GM12878 (cell line): ENCODE measurements at regions not wholly inside any gene's neighbourhood (a gene's known extent, or its start where the extent isn't known, plus 50 kb on each side); places are given as distances from the start of the nearest gene placed in this dataset.

Experiments
- ATAC-seq: fragments of 200-7000 bp; cut with Tn5 transposase; 3 replicates; pipeline ENCODE4 v1.9.1; 2020; ENCODE audit warnings: mild to moderate bottlenecking, moderate library complexity
- BruUV-seq: library from RNA; stranded (reverse); fragments of 400-500 nt; replicated peaks from 2 replicates; lab custom pipeline; 2021; lab: Mats Ljungman, UMichigan
- CTCF ChIA-PET: fragments of 300-600 bp; sonication (Branson Sonifier 250); formaldehyde crosslinking; extraction: SDS; loops from one replicate; lab custom pipeline; 2021; ENCODE audit warnings: inconsistent platforms; lab: Yijun Ruan, JAX
- POLR2A ChIA-PET: fragments of 350-600 bp; formaldehyde crosslinking; extraction: SDS; loops from one replicate; lab custom pipeline; 2021; ENCODE audit warnings: inconsistent platforms; lab: Charles Lee
- RAD21 ChIA-PET: fragments of 300-600 bp; sonication (Branson Sonifier 250); formaldehyde crosslinking; loops from one replicate; lab custom pipeline; 2023; ENCODE audit warnings: antibody characterized with exemption; ENCODE audit not compliant: unreplicated experiment; lab: Charles Lee
- SMC1A ChIA-PET: fragments of 300-600 bp; sonication (Branson Sonifier 250); formaldehyde crosslinking; loops from one replicate; lab custom pipeline; 2023; ENCODE audit not compliant: unreplicated experiment, uncharacterized antibody; lab: Charles Lee
- DNase-seq: peaks from one replicate; pipeline ENCODE4 v3.0.0-alpha.2; 2011; ENCODE audit warnings: low read depth, low spot score
- FAIRE-seq: peaks from 3 replicates; lab custom pipeline; 2011; peaks lifted over from hg19 to GRCh38; lab: Jason Lieb, UNC
- H2AFZ ChIP-seq: 2 replicates; pipeline ENCODE4 v1.6.0; 2011; ENCODE audit warnings: low read depth, low read length, control low read depth; ENCODE audit not compliant: control insufficient read depth
- H3K27ac ChIP-seq: 2 replicates; pipeline ENCODE4 v1.5.1; 2011; ENCODE audit warnings: control low read depth; ENCODE audit not compliant: control insufficient read depth, insufficient read depth
- H3K27me3 ChIP-seq, 2 experiments: replicated peaks in 1 of 2; 2 replicates each; pipeline versions ENCODE4 v1.6.0 to v1.6.1; 2011; ENCODE audit warnings: low read length in 1 of 2; ENCODE audit not compliant: control insufficient read depth in 2 of 2, insufficient read depth in 2 of 2
- H3K36me3 ChIP-seq, 2 experiments: 2 replicates each; pipeline ENCODE4 v1.5.1; 2011; ENCODE audit warnings: low read length in 1 of 2; ENCODE audit not compliant: control insufficient read depth in 2 of 2, insufficient read depth in 2 of 2
- H3K4me1 ChIP-seq: 2 replicates; pipeline ENCODE4 v1.6.1; 2011; ENCODE audit warnings: mild to moderate bottlenecking, low read length, moderate library complexity, mixed read lengths; ENCODE audit not compliant: control insufficient read depth, insufficient read depth
- H3K4me2 ChIP-seq: 2 replicates; pipeline ENCODE4 v1.6.0; 2011; ENCODE audit warnings: control low read depth; ENCODE audit not compliant: control insufficient read depth, insufficient read depth
- H3K4me3 ChIP-seq: fragments of 200-600 bp; sonication (generic); 2 replicates; pipeline ENCODE4 v1.5.1; 2016
- H3K79me2 ChIP-seq: 2 replicates; pipeline ENCODE4 v1.6.0; 2011; ENCODE audit warnings: low read length; ENCODE audit not compliant: control insufficient read depth, insufficient read depth
- H3K9ac ChIP-seq: 2 replicates; pipeline ENCODE4 v1.8.0; 2011; ENCODE audit warnings: low read length, control low read depth, mixed read lengths; ENCODE audit not compliant: control insufficient read depth, insufficient read depth
- H3K9me3 ChIP-seq: replicated peaks from 3 replicates; pipeline ENCODE4 v1.5.1; 2011; ENCODE audit warnings: mild to moderate bottlenecking, low read length; ENCODE audit not compliant: control insufficient read depth, insufficient read depth
- H4K20me1 ChIP-seq: 2 replicates; pipeline ENCODE4 v1.6.0; 2011; ENCODE audit not compliant: control insufficient read depth, insufficient read depth
- CBX3 ChIP-seq: fragments of 200-600 bp; sonication (generic); IDR thresholded peaks from 2 replicates; pipeline ENCODE4 v1.6.1; 2016; ENCODE audit warnings: low read depth, borderline replicate concordance
- CHD4 ChIP-seq: fragments of 200-600 bp; sonication (generic); IDR thresholded peaks from 2 replicates; pipeline ENCODE4 v1.6.1; 2016; ENCODE audit warnings: mild to moderate bottlenecking
- CREB1 ChIP-seq: IDR thresholded peaks from 2 replicates; pipeline ENCODE4 v1.6.1; 2012; ENCODE audit warnings: low read depth, mild to moderate bottlenecking, inconsistent platforms
- CREM ChIP-seq: IDR thresholded peaks from 2 replicates; pipeline ENCODE4 v1.6.1; 2014; ENCODE audit warnings: antibody characterized with exemption, low read depth
- ESRRA ChIP-seq: IDR thresholded peaks from 2 replicates; pipeline ENCODE4 v1.6.1; 2012; ENCODE audit warnings: mild to moderate bottlenecking, low read length, improper control_type of control experiment
- HDAC6 ChIP-seq: fragments of 200-600 bp; sonication (generic); IDR thresholded peaks from one replicate; pipeline ENCODE4 v1.8.0; 2017; ENCODE audit warnings: antibody characterized with exemption; ENCODE audit not compliant: unreplicated experiment
- MEF2B ChIP-seq: fragments of 450-650 bp; IDR thresholded peaks from 2 replicates; pipeline ENCODE4 v1.6.1; 2018; ENCODE audit warnings: mild to moderate bottlenecking, moderate library complexity; ENCODE audit not compliant: partially characterized antibody, poor library complexity, severe bottlenecking
- MTA2 ChIP-seq: fragments of 450-650 bp; IDR thresholded peaks from 2 replicates; pipeline ENCODE4 v1.6.1; 2016; ENCODE audit warnings: low read depth, mild to moderate bottlenecking, moderate library complexity
- MYC ChIP-seq: IDR thresholded peaks from 2 replicates; pipeline ENCODE4 v1.6.1; 2011; ENCODE audit warnings: mild to moderate bottlenecking, low read length, moderate library complexity, inconsistent platforms; ENCODE audit not compliant: insufficient read depth, insufficient replicate concordance, insufficient read length, severe bottlenecking
- NR2C2 ChIP-seq: IDR thresholded peaks from 2 replicates; pipeline ENCODE4 v1.6.1; 2011; ENCODE audit warnings: borderline replicate concordance, low read depth; ENCODE audit not compliant: control insufficient read depth, insufficient read length
- SMAD5 ChIP-seq: IDR thresholded peaks from 2 replicates; pipeline ENCODE4 v1.6.1; 2016; ENCODE audit warnings: antibody characterized with exemption, low read depth
- TARDBP ChIP-seq: IDR thresholded peaks from 2 replicates; pipeline ENCODE4 v1.6.1; 2016; ENCODE audit warnings: borderline replicate concordance
- TCF12 ChIP-seq: IDR thresholded peaks from 2 replicates; pipeline ENCODE4 v1.6.1; 2011; ENCODE audit warnings: low read depth, mild to moderate bottlenecking, low read length
- TCF7 ChIP-seq: IDR thresholded peaks from 2 replicates; pipeline ENCODE4 v1.6.1; 2014; ENCODE audit warnings: antibody characterized with exemption, borderline replicate concordance
- ZNF207 ChIP-seq: fragments of 450-650 bp; IDR thresholded peaks from 2 replicates; pipeline ENCODE4 v1.6.1; 2014; ENCODE audit warnings: antibody characterized with exemption, mild to moderate bottlenecking, borderline replicate concordance
- WGBS: methylation state at CpG from one replicate; pipeline ENCODE4 v1.1.6; 2016; ENCODE audit warnings: low lambda C conversion rate; ENCODE audit not compliant: insufficient replicate concordance, insufficient coverage; ENCODE audit errors: missing lambda C conversion rate; 5-methylcytosine and 5-hydroxymethylcytosine counted together
- in situ Hi-C: fragments of 300-500 bp; cut with MboI; formaldehyde crosslinking; loops from 9 replicates; pipeline ENCODE4 v1.14.3; 2018; ENCODE audit warnings: mixed read lengths
- intact Hi-C: fragments of 100-400 bp; cut with micrococcal nuclease; formaldehyde crosslinking; loops from one replicate; pipeline ENCODE4 v1.14.2; 2022; ENCODE audit not compliant: unreplicated experiment
- TF ChIP-seq, protein P1 (sequence below): fragments of 450-650 bp; IDR thresholded peaks from 2 replicates; pipeline ENCODE4 v1.6.1; 2017; ENCODE audit warnings: mild to moderate bottlenecking, moderate library complexity
- TF ChIP-seq, protein P2 (sequence below): IDR thresholded peaks from 2 replicates; pipeline ENCODE4 v1.6.1; 2012; ENCODE audit warnings: low read depth, low read length, improper control_type of control experiment
- TF ChIP-seq, protein P3 (sequence below): fragments of 450-650 bp; IDR thresholded peaks from 2 replicates; pipeline ENCODE4 v1.6.1; 2018; ENCODE audit warnings: mild to moderate bottlenecking, low read depth, moderate library complexity; ENCODE audit not compliant: partially characterized antibody

DNA sequence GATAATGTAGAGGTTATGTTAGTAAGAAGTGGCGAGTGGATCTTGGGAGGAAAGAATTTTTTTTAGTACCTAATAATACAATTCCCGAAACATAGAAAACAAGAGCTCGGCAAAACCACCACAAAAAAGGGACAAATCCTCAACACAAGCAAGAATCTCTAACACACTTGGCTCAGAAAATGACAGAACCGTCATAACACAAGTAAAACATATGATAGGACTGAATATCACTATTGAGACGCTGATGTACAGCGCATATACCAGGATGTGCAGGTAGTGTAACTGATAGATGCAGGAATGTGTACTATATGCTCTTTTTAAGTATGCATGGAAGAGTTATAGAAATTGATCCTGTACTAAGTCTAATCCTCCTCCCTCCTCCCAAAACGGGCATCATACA, 564.5 kb downstream of the BCL11B start:
- in situ Hi-C loops (no loop called here), intact Hi-C loops (no loop called here)
- SMC1A ChIA-PET: no interaction called here
- no peak overlapping the region for H3K9ac ChIP-seq
- no peak overlapping the region for H3K27ac ChIP-seq
- H3K36me3 ChIP-seq: no peaks in the 10 kb centered on the region
- no TSS peak for BruUV-seq
- POLR2A ChIA-PET: no interaction called here
- no peak overlapping the region for H3K4me3 ChIP-seq
- CTCF ChIA-PET: interaction anchor here (1.3 kb wide), 1 partner anchor 13 kb away, joined by 3 read pairs; no protein-coding TSS in a partner anchor
- FAIRE-seq: no peak
- no peak for TF ChIP-seq CBX3
- TF ChIP-seq MEF2B: no peak
- TF ChIP-seq CREB1: no peak
- no peak for TF ChIP-seq TARDBP
- no peak for TF ChIP-seq CHD4
- TF ChIP-seq HDAC6: no peak
- TF ChIP-seq MTA2: no peak
- TF ChIP-seq, protein P1, sequence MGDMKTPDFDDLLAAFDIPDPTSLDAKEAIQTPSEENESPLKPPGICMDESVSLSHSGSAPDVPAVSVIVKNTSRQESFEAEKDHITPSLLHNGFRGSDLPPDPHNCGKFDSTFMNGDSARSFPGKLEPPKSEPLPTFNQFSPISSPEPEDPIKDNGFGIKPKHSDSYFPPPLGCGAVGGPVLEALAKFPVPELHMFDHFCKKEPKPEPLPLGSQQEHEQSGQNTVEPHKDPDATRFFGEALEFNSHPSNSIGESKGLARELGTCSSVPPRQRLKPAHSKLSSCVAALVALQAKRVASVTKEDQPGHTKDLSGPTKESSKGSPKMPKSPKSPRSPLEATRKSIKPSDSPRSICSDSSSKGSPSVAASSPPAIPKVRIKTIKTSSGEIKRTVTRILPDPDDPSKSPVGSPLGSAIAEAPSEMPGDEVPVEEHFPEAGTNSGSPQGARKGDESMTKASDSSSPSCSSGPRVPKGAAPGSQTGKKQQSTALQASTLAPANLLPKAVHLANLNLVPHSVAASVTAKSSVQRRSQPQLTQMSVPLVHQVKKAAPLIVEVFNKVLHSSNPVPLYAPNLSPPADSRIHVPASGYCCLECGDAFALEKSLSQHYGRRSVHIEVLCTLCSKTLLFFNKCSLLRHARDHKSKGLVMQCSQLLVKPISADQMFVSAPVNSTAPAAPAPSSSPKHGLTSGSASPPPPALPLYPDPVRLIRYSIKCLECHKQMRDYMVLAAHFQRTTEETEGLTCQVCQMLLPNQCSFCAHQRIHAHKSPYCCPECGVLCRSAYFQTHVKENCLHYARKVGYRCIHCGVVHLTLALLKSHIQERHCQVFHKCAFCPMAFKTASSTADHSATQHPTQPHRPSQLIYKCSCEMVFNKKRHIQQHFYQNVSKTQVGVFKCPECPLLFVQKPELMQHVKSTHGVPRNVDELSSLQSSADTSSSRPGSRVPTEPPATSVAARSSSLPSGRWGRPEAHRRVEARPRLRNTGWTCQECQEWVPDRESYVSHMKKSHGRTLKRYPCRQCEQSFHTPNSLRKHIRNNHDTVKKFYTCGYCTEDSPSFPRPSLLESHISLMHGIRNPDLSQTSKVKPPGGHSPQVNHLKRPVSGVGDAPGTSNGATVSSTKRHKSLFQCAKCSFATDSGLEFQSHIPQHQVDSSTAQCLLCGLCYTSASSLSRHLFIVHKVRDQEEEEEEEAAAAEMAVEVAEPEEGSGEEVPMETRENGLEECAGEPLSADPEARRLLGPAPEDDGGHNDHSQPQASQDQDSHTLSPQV: no peak
- no peak for TF ChIP-seq ZNF207
- TF ChIP-seq ESRRA: no peak
- no peak for TF ChIP-seq CREM
- TF ChIP-seq NR2C2: no peak
- TF ChIP-seq TCF7: no peak
- TF ChIP-seq, protein P2, sequence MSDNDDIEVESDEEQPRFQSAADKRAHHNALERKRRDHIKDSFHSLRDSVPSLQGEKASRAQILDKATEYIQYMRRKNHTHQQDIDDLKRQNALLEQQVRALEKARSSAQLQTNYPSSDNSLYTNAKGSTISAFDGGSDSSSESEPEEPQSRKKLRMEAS: no peak
- no peak for TF ChIP-seq SMAD5
- TF ChIP-seq MYC: no peak
- no peak for TF ChIP-seq TCF12
- TF ChIP-seq, protein P3, sequence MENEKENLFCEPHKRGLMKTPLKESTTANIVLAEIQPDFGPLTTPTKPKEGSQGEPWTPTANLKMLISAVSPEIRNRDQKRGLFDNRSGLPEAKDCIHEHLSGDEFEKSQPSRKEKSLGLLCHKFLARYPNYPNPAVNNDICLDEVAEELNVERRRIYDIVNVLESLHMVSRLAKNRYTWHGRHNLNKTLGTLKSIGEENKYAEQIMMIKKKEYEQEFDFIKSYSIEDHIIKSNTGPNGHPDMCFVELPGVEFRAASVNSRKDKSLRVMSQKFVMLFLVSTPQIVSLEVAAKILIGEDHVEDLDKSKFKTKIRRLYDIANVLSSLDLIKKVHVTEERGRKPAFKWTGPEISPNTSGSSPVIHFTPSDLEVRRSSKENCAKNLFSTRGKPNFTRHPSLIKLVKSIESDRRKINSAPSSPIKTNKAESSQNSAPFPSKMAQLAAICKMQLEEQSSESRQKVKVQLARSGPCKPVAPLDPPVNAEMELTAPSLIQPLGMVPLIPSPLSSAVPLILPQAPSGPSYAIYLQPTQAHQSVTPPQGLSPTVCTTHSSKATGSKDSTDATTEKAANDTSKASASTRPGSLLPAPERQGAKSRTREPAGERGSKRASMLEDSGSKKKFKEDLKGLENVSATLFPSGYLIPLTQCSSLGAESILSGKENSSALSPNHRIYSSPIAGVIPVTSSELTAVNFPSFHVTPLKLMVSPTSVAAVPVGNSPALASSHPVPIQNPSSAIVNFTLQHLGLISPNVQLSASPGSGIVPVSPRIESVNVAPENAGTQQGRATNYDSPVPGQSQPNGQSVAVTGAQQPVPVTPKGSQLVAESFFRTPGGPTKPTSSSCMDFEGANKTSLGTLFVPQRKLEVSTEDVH: no peak
- no peak for ATAC-seq
- H3K4me1 ChIP-seq: no peaks in the 10 kb centered on the region
- H3K27me3 ChIP-seq: no peaks in the 10 kb centered on the region
- no peak overlapping the region for H3K4me2 ChIP-seq
- 45% methylated on average over 7 of the region's 7 CpGs for WGBS
- RAD21 ChIA-PET: no interaction called here
- no peaks in the 10 kb centered on the region for H3K79me2 ChIP-seq
- H4K20me1 ChIP-seq: no peaks in the 10 kb centered on the region
- H3K9me3 ChIP-seq: no peaks in the 10 kb centered on the region
- no peak for DNase-seq
- no peak overlapping the region for H2AFZ ChIP-seq
